GM19467 (cell line): ENCODE measurements at regions not wholly inside any gene's neighbourhood (a gene's known extent, or its start where the extent isn't known, plus 50 kb on each side); places are given as distances from the start of the nearest gene placed in this dataset.

Experiments
- ATAC-seq: cut with Tn5 transposase; IDR thresholded peaks from one replicate; pipeline ENCODE4 v1.9.1; 2021; ENCODE audit warnings: mild to moderate bottlenecking, moderate library complexity; ENCODE audit not compliant: unreplicated experiment

DNA sequence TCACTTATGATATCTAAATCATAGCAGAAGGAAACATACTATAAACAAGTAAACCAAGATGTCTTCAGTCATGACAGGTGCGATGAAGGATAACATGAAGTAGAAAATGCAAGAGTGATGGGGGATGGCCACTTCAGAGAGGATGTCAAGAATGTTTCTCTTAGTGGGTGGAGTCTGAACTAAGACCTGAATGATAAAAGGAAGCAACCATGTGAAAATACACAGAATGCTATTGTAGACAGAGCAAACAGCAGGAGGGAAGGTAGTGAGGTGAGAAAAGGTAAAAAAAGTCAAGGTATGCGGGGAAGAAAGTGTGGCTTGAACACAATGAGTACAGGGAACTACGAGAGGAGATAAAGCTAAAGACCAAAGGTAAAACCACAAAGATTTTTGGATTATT is 341.6 kb downstream of the FBXO15 start:
- no peak for ATAC-seq

DNA sequence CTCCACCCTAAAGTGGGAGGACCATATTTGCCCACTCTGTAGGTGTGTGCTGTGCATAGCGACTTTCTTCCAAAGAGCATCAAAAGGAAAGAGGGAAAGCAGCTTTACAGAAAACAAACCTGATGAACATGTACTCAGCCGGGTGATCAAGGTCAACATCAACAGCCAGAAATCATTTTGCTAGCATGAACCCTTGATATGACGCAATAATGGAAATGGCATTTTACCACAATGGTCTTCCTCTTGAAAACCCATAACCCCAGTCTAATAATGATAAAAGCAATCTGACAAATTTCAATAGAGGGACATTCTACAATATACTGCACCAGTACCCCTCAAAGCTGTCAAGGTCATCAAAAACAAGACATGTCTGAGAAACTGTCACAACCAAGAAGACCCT is 350.2 kb downstream of the FBXO15 start:
- no peak for ATAC-seq

- ATAC-seq: no peak
Observed at GRCh38 chr18:73793386-73793785, 354.2 kb downstream of the FBXO15 start.

GRCh38 chr18:73791081-73791480 is 356.6 kb downstream of the FBXO15 start:
- ATAC-seq: no peak

GRCh38 chr18:73790587-73790986 is 357.0 kb downstream of the FBXO15 start:
- no peak for ATAC-seq

GRCh38 chr18:73787316-73787715 is 360.3 kb downstream of the FBXO15 start:
- ATAC-seq: no peak

DNA sequence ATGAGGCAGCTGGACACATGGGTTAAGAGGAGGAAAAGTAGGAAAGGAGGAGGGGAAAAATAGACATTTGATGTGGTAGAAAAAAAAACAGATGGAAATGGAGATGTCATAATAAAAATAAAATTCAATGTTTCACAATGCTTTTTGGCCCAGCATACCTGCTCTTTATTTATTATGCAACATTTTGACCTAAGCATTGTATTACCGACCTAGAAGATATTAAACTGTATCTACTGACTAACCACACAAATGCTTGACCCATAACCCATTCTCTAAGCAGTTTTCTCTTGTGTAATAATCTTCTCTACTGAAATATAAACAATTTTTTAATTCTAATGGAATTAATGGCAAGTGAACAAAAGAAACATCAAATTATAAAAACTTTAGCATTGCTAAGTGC is 362.3 kb downstream of the FBXO15 start:
- ATAC-seq: no peak

DNA sequence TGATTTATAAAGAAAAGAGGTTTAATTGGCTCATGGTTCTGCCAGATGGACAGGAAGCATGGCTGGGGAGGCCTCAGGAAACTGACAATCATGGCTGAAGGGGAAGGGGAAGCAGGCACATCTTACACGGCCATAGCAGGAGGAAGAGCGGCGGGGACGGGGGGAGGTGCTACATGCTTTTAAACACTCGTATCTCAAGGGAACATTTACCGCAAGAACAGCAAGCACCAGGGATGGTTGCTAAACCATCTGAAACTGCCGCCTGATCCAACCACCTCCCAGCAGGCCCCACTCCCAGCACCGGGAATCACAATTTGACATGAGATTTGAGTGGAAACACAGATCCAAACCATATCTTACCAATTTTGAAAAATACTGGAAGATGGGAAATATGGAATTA is 362.8 kb downstream of the FBXO15 start:
- ATAC-seq: no peak

GRCh38 chr18:73782405-73782804 is 365.2 kb downstream of the FBXO15 start:
- ATAC-seq: no peak

DNA sequence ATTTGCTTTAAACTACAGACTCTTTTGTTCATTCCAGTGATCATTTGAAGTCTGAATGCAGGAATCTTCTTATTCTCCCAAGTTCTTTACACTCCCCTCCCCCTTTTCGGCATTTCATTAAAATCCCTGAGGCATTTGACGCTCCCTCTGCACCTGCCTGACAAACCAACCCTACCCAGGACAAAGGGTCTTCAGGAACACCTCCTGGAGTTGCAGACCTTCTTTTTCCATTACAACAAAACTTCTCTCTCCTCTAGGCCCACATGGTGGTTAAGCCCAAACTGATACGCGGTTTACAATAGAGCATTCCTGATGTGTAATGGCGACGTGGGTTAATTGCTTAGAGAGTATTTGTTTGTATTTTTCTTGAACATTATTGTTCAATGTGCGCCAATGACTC is 367.4 kb downstream of the FBXO15 start:
- ATAC-seq: no peak

DNA sequence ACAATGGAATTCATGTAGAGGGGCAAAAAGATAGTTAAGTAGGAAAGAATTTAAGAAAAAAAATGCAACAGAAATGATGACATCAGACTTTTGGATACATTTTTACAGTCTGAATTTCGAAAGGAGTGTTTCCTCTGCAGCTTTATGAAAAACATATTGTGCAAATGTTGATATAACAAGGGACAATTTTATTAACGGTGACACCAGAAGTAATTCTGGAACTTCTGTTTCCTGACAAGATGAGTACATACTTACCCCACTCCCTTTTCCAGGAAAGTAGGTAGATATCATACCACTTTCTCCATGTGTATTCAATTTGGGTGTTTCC is 369.6 kb downstream of the FBXO15 start:
- no peak for ATAC-seq

- no peak for ATAC-seq
Observed at GRCh38 chr18:73777356-73778031, 370.1 kb downstream of the FBXO15 start.

DNA sequence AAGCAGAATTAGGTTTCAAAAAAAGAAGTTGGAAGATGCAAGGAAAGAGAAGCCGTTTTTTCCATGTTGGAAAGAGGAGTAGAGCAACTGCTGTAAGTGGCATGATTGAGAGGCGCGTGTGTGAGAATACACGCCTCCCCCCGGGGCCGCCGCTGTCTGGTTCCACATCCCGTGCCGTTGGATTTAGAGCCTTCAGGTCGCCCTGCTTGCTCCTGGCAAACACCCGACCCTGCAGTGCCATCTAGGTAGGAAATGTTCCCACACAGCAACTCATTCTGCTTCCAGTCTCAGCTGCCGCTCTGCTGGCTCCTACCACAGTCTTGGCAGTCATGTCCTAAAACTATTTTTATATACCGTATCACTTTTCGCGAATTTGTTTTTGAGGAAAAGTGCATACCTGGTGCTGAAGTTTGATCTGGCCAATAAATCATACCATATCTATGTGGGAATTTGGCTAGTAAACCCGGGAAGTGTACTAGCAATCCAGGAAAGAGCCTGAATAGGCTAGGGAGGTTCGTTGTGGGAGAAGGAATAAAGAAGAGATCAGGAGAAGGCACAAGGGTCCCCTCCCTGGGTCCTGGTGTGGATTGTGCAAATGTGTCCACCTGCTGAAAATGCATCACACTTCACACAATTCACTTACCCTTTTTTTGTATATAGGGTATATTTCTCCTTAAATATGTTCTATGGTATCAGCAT is 372.7 kb downstream of the FBXO15 start:
- ATAC-seq: no peak

DNA sequence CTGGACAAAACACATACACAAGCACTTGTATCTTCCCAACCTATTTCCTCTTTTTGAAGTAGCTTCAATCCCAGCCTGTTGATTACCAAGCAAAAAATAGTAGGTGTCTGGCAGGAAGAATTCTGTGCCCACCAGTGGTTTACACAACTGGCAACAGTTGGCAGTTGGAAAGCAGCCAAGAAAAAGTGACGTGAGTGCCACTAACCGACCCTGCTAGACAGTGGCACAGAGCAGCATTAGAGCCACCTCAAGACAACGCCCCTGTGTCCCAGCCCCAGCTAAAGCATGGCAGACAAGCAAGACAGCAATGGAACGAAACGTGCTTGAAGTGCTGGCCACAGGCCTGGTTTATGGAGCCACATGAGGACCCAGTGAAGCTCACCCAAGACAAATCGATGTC is 379.6 kb downstream of the FBXO15 start:
- no peak for ATAC-seq

- ATAC-seq: no peak
Observed at GRCh38 chr18:73766910-73767515, 380.6 kb downstream of the FBXO15 start.

DNA sequence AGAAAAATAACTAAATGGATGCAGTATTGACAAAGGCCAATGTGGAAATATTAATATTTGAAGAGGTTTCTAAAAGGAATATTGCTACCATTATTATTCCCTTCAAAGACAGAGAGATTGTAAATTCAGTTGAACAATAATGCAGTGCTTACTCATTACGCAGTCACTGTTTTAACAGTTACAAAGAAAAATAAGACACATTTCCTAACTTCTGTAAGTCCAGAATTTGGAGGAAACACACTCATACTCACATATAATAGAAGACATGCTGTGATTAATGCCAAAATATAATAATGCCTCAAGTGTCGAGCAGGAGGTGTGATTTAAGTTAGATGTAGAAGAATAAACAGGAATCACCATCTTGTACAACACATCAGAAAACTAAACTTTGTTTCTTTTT is 389.2 kb downstream of the FBXO15 start:
- no peak for ATAC-seq

GRCh38 chr18:73756256-73757091 is 391.2 kb downstream of the FBXO15 start:
- no peak for ATAC-seq

- no peak for ATAC-seq
Observed at GRCh38 chr18:73752965-73753364, 394.7 kb downstream of the FBXO15 start.

- ATAC-seq: no peak
Observed at GRCh38 chr18:73752546-73752945, 395.1 kb downstream of the FBXO15 start.

DNA sequence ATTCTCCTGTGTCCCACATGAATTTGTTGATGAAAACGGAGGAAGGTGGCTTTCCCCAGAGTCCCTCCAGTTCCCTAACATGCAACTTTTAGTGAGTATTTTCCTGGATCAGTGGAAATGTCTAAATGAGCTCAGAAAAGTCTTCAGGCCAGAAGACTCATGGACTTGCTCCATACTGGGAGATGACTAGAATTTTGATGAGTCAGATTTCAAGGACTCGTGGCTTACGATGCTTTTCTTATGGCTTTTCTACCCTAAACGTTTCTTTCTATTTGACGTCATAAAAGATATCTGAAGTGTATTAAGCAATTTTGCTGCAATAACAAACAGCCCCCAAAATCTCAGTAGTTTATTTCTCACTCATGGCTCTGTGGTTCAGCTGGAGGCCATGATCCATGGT is 397.6 kb downstream of the FBXO15 start:
- ATAC-seq: no peak

DNA sequence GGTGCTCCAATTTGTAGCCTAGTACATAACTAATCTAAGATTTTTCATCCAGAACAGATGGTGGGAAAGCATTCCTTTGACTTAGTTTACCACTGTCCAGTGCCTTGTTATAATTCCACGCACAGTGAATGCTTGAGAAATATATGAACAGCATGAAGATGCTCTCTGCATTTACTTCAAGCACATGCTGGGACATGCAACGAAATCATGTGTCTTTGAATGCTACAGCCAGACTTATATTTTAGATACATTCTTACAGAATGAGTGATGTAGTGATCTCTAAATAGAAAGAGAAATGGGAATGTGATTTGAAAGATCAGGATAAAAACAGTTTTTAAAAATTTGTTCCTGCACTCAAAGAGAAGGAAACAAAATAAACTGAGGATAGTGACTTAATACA is 398.3 kb downstream of the FBXO15 start:
- ATAC-seq: no peak

GRCh38 chr18:73748731-73749130 is 398.9 kb downstream of the FBXO15 start:
- ATAC-seq: no peak
